HG02973 (cell line): ENCODE measurements at regions not wholly inside any gene's neighbourhood (a gene's known extent, or its start where the extent isn't known, plus 50 kb on each side); places are given as distances from the start of the nearest gene placed in this dataset.

Experiments
- ATAC-seq: cut with Tn5 transposase; IDR thresholded peaks from one replicate; pipeline ENCODE4 v1.9.1; 2021; ENCODE audit warnings: moderate library complexity; ENCODE audit not compliant: unreplicated experiment

- no peak for ATAC-seq
Measured at GRCh38 chr3:176969066-176969465, 228.2 kb downstream of the TBL1XR1 start.

- no peak for ATAC-seq
Measured at GRCh38 chr3:176968631-176969030, 228.7 kb downstream of the TBL1XR1 start.

- ATAC-seq = no peak
Measured at GRCh38 chr3:176967522-176967921, 229.8 kb downstream of the TBL1XR1 start.

- ATAC-seq = no peak
Measured at GRCh38 chr3:176964661-176965060, 232.6 kb downstream of the TBL1XR1 start.

GRCh38 chr3:176961916-176962315 is 235.4 kb downstream of the TBL1XR1 start:
- ATAC-seq = no peak

GRCh38 chr3:176959867-176960266 is 237.4 kb downstream of the TBL1XR1 start:
- ATAC-seq = no peak

GRCh38 chr3:176958560-176958959 is 238.7 kb downstream of the TBL1XR1 start:
- ATAC-seq = no peak

- no peak for ATAC-seq
Measured at GRCh38 chr3:176954517-176954916, 242.8 kb downstream of the TBL1XR1 start.

- no peak for ATAC-seq
Measured at GRCh38 chr3:176953106-176954060, 243.9 kb downstream of the TBL1XR1 start.

- no peak for ATAC-seq
Measured at GRCh38 chr3:176951586-176952292, 245.5 kb downstream of the TBL1XR1 start.

GRCh38 chr3:176951144-176951543 is 246.1 kb downstream of the TBL1XR1 start:
- no peak for ATAC-seq

- ATAC-seq = no peak
Measured at GRCh38 chr3:176950743-176951142, 246.5 kb downstream of the TBL1XR1 start.

- ATAC-seq = no peak
Measured at GRCh38 chr3:176948151-176948550, 249.1 kb downstream of the TBL1XR1 start.

- no peak for ATAC-seq
Measured at GRCh38 chr3:176946202-176946601, 251.1 kb downstream of the TBL1XR1 start.

- ATAC-seq = no peak
Measured at GRCh38 chr3:176942305-176942704, 255.0 kb downstream of the TBL1XR1 start.

GRCh38 chr3:176941689-176942088 is 255.6 kb downstream of the TBL1XR1 start:
- ATAC-seq = no peak

GRCh38 chr3:176939022-176939817 is 258.1 kb downstream of the TBL1XR1 start:
- peak; percentile 94 for ATAC-seq

- ATAC-seq = no peak
Measured at GRCh38 chr3:176937994-176938393, 259.3 kb downstream of the TBL1XR1 start.

GRCh38 chr3:176937541-176937940 is 259.7 kb downstream of the TBL1XR1 start:
- ATAC-seq = no peak

- ATAC-seq = no peak
Measured at GRCh38 chr3:176935194-176935888, 261.9 kb downstream of the TBL1XR1 start.

- ATAC-seq = no peak
Measured at GRCh38 chr3:176934698-176935097, 262.6 kb downstream of the TBL1XR1 start.
